ENCODE measurements at regions not wholly inside any gene's neighbourhood (a gene's known extent, or its start where the extent isn't known, plus 50 kb on each side); places are given as distances from the start of the nearest gene placed in this dataset.

GRCh38 chr12:24062642-24063245 lies 113.3 kb upstream of the SOX5 start:
- no peak overlapping the region for H3K27ac ChIP-seq (ENCODE audit: low read length)
- no peak overlapping the region for H3K4me3 ChIP-seq (ENCODE audit: low read length)
- H2AFZ ChIP-seq (ENCODE audit: low read depth, low read length) = no peak overlapping the region
- H4K20me1 ChIP-seq (ENCODE audit: insufficient read depth) = no peaks in the 10 kb centered on the region
- H3K27me3 ChIP-seq (ENCODE audit: insufficient read depth, low read depth, low read length) = no peaks in the 10 kb centered on the region
- no peak overlapping the region for H3K9ac ChIP-seq (ENCODE audit: low read length)
- TF ChIP-seq REST (IDR thresholded peaks at IDR 0.05; ENCODE audit: borderline replicate concordance) = no peak
- TF ChIP-seq EZH2 (IDR thresholded peaks at IDR 0.05; ENCODE audit: borderline replicate concordance, insufficient read depth, low read length, poor library complexity, severe bottlenecking) = no peak
- H3K4me2 ChIP-seq (ENCODE audit: low read length) = no peak overlapping the region
- no peaks in the 10 kb centered on the region for H3K9me2 ChIP-seq (ENCODE audit: insufficient read depth, low read length)
- no peaks in the 10 kb centered on the region for H3K9me3 ChIP-seq (ENCODE audit: low read length)
- no peaks in the 10 kb centered on the region for H3K36me3 ChIP-seq (ENCODE audit: insufficient read depth, low read length)
- no peaks in the 10 kb centered on the region for H3K79me2 ChIP-seq (replicated peaks; ENCODE audit: insufficient read depth, low read length)
- H3F3A ChIP-seq (ENCODE audit: insufficient read depth, low read length, poor library complexity, severe bottlenecking) = no peaks in the 10 kb centered on the region

- Histone ChIP-seq H3K4me3 (ENCODE audit: low read length) (no peak overlapping the region), H3K9me2 (ENCODE audit: insufficient read depth, low read length) (no peaks in the 10 kb centered on the region), H3F3A (ENCODE audit: insufficient read depth, low read length, poor library complexity, severe bottlenecking) (no peaks in the 10 kb centered on the region), H3K27me3 (ENCODE audit: insufficient read depth, low read depth, low read length) (no peaks in the 10 kb centered on the region), H3K27ac (ENCODE audit: low read length) (no peak overlapping the region), H3K79me2 (replicated peaks; ENCODE audit: insufficient read depth, low read length) (no peaks in the 10 kb centered on the region), H4K20me1 (ENCODE audit: insufficient read depth) (no peaks in the 10 kb centered on the region), H3K9me3 (ENCODE audit: low read length) (no peaks in the 10 kb centered on the region), H3K4me2 (ENCODE audit: low read length) (no peak overlapping the region), H3K36me3 (ENCODE audit: insufficient read depth, low read length) (no peaks in the 10 kb centered on the region), H3K9ac (ENCODE audit: low read length) (no peak overlapping the region), H2AFZ (ENCODE audit: low read depth, low read length) (no peak overlapping the region)
- no peak for TF ChIP-seq SMC3 (conservative IDR thresholded peaks at IDR 0.05; ENCODE audit: poor library complexity)
- no peak for TF ChIP-seq TAF1 (IDR thresholded peaks at IDR 0.05; ENCODE audit: low read depth)
- TF ChIP-seq EP300 (conservative IDR thresholded peaks at IDR 0.05; ENCODE audit: poor library complexity, severe bottlenecking) = no peak
- TF ChIP-seq POLR2AphosphoS5 (IDR thresholded peaks at IDR 0.05) = no peak
- no peak for TF ChIP-seq MXI1 (conservative IDR thresholded peaks at IDR 0.05; ENCODE audit: poor library complexity, severe bottlenecking)
- TF ChIP-seq RAD21 (conservative IDR thresholded peaks at IDR 0.05) = no peak
- TF ChIP-seq REST (IDR thresholded peaks at IDR 0.05; ENCODE audit: borderline replicate concordance) = no peak
- TF ChIP-seq CTCF (IDR thresholded peaks at IDR 0.05; ENCODE audit: poor library complexity, severe bottlenecking) = no peak
- no peak for TF ChIP-seq EZH2 (IDR thresholded peaks at IDR 0.05; ENCODE audit: borderline replicate concordance, insufficient read depth, low read length, poor library complexity, severe bottlenecking)
Observed at GRCh38 chr12:24060089-24060488, 110.6 kb upstream of the SOX5 start.
